Activated CD4-positive, alpha-beta T cell treated with anti-CD3 and anti-CD28 coated beads, Interleukin-2, amount 50 U/mL, for 1 hour (primary cell): ENCODE measurements at regions not wholly inside any gene's neighbourhood (a gene's known extent, or its start where the extent isn't known, plus 50 kb on each side); places are given as distances from the start of the nearest gene placed in this dataset.
"Not testable (repeated sequence)": the region's sequence is repeated elsewhere in the genome, so short reads cannot be mapped to it uniquely, and the experiment has no call there.

Experiments used
- DNase-seq: peaks from one replicate; pipeline ENCODE4 v3.0.0-alpha.2; 2020

DNA sequence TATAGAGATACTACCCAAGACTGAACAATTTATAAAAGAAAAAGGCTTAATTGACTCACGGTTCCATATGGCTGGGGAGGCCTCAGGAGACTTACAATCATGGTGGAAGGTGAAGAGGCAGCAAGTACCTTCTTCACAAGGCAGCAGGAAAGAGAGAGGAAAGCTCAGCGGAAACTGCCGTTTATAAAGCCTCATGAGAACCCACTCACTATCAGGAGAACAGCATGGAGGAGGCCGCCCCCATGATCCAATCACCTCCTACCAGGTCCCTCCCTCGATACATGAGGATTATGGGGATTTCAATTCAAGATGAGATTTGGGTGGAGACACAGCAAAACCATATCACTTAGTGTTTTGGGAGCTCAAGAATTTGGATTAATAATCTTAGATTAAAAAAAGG lies 240.2 kb downstream of the UACA start:
- no peak for DNase-seq

DNA sequence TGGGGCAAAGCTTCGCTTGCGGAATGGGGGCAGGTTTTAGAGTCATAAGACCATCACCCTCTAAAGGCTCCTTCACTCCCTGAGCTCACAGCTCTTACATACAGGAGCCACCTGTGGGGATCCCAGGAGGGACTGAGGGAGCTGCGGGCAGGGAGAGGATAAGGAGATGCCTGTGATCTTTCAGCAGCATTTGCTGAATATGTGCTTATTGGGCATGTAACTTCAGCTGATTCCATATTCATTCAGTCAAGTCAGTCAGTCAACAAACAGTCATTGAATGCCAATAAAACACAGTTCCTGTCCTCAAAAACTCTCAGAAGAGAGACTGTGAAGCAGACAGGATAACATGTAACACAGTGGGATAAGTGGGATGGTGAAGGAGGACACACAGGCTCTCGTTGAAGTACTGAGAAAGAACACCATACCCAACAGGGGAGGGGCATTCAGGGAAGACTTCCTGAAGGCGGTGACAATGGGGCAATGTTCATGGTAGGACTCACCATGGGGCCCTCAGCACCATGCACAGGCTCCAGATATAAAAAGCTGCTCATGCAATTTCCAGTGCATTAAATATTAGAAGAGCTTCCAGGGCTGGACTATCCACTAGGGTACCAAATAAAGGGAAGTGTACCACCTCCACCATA lies 240.9 kb downstream of the UACA start:
- DNase-seq = no peak

DNA sequence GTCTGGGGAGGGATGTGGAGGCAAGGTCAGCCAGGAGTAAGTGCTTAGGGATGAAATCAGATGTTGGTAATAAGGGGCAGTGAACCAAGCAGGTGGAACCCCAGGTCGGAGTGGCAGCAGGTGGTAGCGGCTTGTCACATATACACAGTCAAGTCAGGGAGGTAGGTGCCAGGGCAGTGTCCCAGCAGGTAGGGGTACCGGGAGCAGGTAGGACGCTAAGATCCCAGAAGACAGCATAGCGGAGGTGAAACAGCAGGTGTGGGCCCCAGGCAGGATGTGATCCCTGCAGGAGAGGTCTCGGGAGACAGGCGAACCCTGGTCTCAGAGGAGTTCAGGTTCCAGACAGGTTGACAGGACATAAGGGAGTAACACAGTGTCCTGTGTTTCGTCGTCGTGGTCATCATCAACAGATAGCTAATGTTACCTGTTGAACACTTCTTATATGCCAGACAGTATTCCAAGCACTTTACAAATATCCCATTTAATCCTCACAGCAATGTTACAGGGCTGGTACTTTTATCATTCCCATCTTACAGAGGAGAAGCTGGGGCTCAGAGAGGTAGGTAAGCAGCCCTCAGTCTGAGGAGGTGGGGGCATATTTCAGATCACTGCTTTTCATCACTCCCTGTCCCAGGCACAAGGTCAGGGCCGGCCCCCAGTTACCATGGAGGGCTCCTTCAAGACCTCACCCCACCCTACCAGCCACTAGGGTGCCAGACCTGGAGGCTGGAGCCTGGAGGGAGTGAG lies 241.6 kb downstream of the UACA start:
- DNase-seq = no peak

DNA sequence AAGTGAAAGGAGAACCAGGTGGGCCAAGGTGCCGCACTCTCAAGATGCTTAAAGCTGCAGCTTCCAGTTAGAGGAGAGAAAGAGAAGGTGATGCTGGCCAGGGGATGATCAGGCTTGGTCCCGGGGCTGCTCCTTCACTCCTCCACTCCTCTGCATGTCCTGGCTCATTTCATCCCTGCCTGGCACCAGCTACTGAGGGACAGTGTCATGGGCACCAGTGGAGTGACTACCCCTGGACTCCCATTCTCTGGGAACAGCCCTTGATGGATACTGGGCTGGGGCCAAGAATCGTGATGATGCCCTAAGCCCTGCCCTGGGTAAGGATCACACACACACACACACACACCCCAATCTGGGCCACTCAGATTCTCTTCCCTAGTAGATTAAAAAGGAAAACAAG lies 243.7 kb downstream of the UACA start:
- DNase-seq = no peak

DNA sequence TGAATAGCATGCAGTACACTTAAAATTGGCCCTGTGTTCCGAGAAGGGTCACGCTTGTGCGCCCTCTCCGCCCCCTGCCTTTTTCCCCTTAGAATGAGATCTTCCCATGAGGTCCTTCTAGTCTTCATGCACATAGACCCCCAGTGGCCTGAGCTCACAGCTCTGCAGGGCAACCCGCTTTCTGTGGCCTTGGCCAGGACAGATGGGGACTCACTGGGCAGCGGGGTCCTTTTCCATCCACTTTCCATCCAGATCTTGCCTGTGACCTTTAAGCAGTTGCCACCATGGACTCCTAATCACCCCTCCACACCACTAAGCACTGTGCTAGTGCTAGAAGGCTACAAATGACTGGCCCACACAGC lies 244.4 kb downstream of the UACA start:
- no peak for DNase-seq

DNA sequence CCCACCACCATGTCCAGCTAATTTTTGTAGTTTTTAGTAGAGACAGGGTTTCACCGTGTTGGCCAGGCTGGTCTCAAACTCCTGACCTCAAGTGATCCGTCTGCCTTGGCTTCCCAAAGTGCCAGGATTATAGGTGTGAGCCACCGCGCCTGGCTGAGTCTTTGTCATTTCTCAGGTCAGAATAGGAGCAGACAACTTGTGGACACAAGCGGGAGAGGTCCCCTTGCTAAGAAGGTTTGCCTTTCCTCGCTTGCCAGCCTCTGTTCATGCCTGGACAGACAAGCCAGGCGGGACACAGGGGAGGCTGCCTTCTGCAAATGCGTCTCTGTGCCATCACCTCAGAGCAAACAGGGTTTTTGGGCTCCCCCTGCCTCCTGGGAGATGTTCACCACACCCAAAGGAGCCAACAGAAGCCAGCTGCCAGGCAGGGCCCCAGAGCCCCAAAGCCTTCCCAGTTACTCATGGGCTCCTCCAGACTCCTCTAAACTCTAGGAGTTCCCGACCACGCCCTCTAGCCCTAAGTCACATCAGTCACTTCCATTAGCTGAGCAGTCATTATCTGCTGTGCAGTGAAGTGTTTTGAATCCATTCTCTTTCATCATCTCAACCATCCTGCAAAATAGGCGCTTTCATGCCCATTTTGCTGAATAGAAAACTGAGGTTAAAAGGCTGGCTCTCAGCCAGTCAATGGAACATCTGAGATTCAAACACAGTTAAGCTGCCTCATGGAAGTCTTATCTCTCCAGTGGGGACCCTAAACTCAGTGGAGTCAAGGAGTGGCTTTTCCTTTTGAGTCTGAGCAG lies 245.0 kb downstream of the UACA start:
- no peak for DNase-seq

DNA sequence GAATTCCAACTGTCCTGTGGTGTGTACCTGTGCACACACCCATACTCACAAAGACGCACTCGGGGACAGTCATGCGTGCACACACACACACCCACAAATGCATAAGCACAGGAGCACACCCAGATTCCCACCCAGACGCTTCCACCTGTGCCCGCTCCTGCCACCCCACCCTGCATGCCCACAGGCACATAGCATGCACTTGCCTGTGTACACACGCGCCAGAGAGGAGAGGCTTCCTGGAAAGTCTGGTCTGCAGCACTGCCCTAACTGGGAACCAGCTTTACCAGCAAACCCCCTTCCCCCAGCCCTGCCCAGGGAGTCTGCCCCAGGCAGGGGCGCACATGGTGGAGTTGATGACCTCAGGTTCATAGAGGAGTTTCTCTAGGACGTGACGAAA lies 246.2 kb downstream of the UACA start:
- DNase-seq = no peak

DNA sequence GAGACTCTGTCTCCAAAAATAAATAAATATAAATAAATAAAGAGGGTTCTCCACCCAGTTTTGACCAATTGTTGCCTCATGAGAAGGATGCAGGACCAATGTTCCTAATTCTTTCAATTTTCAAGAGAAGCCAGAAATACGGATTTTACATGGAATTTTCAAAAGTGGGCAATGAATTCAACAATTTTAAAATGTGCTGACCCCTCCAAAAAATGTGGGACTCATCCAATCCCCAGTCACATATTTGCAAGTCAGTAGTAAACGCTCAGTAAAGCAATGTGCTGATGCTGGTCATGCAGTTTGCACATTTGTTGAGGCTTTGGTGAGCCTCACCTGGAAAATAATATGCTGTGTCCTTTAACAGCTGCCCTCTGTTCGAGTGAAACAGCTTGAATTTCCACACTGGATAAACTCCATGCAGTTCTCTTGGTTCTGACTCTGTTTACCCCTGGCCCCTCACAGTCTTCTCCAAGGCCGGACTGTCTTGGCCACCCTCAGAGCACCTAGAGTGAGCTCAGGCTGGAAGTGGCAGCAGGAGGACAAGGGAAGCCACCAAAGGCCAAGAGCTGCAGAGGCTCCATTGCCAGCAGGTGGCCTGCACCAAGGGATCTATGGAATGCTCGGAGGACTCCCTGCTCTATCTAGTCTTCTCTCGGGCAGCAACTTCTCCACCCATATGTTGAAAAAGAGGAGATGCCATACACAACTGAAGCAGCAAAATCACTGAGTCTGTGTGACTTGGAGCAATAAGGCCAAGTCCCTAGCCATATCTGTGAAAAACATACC lies 246.8 kb downstream of the UACA start:
- DNase-seq = no peak

DNA sequence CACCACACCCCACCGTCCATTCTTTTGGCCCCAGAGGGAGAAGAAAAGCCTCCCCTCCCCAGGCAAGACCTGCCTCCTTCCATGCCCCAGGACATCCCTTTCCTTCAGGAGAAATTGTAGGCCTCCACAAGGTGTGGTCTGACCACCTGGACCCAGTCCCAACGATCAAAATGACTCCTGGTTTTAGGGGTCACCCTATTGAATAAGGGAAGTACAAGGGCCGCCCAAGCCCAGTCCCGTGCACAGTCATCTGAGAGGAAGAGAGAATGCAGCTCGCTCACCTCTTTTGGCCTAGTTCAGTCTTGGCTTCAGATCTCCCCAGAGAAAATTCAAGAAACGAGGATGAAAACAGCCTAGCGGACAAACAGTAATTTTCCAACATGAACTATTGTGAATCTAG lies 249.1 kb downstream of the UACA start:
- no peak for DNase-seq

DNA sequence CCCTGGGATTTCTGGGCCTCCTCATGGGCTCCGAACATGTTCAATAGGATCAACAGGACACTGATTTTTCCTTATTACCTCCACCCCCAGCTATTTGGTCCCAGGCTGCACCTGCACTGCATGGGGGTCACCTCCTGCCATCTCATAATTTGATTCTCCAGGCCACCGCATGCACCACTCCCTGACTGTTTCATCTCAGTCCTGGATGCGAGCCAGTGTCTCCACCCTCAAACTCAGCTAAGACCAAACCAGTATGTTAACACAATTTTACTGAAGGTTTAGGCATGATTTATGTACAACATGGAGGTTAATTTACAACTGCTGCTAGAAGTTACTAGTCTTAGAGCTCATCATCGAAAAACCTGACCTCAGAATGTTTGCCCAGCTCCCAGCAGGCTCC lies 249.5 kb downstream of the UACA start:
- DNase-seq = no peak

DNA sequence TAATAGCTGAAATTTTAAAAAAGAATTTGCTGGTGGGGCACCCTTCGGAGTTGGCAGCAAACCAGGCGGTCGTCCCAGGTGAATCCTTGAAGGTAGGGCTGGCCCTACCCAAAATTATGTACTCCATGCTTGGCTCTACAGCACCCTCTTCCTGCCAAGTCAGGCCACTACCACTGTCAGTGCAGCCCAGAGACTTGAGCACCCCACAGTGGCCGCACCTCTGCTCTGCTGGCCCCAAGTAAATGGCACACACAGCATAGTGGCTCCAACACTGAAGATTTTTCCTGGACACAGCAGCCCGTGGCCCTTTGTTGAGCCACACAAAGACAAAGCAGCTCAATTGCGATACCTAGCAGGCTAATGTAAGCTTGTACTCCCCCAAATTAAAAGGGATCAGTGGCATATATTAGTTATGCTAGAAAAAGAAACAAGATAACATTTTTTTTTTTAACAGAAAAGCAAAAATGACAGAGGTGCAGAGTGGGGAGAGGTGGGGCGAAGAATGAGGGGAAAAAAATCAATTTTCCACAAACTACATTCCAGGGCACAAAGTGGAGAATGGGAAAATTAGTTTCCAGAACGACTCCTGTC lies 250.5 kb downstream of the UACA start:
- DNase-seq = peak; percentile 57

DNA sequence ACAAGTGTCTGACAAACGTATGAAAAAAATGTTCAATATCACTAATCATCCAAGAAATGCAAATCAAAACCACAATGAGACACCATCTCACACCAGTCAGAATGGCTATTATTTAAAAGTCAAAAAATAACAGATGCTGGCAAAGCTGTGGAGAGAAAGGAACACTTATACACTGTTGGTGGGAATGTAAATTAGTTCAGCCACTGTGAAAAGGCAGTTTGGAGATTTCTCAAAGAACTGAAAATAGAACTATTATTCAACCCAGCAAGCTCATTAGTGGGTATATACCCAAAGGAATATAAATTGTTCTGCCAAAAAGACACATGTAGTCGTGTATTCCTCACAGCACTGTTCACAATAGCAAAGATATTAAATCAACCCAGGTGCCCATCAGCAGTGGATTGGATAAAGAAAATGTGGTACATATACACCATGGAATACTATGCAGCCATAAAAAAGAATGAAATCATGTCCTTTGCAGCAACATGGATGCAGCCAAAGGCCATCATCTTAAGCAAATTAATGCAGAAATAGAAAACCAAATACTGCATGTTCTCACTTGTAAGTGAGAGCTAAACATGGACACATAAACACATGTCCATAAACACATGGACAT lies 251.3 kb downstream of the UACA start:
- DNase-seq = not testable (repeated sequence)

DNA sequence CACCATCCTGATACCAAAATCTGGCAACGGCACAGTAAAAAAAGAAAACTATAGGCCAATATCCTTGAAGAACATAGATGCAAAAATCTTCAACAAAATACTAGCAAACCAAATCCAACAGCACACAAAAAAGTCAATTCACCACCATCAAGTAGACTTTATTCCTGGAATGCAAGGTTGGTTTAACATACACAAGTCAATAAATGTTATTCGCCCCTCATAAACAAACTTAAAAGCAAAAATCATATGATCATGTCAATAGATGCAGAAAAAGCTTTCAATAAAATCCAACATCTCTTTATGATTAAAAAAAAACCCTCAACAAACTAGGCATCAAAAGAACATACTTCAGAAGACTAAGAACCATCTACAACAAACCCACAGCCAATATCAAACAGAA lies 252.9 kb downstream of the UACA start:
- DNase-seq = no peak

DNA sequence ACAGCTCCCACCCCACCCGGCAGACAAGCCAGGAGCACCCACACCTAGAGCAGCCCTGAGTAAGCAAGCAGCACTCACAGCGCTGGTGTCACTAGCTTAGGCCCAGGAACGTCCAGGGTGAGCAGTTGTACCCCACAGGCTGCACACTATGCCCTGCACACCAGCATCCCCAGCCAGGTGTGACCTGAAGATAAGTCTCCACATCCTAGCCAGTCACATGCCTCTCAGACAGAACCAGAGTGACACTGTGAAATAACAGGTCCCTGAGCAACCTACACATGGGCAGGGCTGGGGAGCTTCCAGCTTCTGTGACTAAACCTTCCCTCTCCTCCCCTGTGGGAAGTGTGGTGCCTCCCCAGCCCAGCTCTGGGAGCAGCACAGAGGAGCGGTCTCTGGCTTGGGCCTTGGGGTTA lies 253.6 kb downstream of the UACA start:
- no peak for DNase-seq

DNA sequence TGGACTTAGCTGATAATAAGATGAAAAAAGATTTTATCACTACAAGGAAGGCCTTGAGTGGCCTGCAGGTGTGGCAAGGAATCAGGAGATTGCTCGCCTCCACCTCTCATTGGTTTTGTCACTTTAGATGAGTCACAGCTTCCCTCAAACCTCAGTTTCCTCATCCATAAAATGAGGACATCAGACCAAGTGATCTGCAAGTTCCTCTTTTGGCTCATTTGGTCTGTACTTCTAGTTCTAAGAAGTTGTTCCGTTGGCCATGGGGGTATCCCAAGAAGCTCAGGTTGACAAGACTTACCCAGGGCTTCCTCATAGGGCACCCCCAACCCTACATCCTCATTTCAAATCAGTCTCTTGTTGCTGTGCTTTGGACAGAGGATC lies 254.1 kb downstream of the UACA start:
- no peak for DNase-seq

DNA sequence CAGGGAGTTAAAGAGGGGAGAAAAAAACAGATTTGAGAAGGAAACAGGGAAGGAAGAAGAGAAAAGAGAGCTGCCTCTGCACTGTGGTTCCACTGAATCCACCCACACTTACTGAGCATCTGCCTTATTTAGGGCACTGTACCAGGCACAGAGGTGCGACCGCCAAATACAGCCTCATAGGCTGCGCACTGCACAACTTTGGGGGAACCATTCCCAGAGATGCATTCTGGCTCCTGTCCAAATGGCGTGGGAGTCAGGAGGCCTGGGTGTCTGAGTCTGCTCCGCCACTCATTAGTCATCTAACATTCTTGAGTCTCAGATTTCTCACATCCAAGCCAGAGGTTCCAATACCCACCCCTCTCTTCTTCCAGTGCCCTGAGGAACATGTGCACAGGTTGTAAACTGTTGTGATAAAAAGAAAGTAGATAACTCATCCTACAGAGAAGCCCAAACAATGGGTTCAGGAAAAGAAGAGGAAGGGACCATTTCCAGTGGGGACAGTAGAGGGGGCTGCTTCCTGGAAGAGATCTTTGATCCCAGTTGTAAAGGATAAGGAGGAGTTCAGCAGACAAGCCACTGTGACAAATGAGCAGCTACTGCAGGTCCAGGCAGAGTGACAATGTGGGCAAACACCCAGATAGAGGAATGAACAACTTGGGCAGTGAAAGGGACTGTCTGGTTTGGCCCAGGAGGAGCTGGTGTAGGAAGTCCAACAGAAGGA lies 254.6 kb downstream of the UACA start:
- DNase-seq = no peak

DNA sequence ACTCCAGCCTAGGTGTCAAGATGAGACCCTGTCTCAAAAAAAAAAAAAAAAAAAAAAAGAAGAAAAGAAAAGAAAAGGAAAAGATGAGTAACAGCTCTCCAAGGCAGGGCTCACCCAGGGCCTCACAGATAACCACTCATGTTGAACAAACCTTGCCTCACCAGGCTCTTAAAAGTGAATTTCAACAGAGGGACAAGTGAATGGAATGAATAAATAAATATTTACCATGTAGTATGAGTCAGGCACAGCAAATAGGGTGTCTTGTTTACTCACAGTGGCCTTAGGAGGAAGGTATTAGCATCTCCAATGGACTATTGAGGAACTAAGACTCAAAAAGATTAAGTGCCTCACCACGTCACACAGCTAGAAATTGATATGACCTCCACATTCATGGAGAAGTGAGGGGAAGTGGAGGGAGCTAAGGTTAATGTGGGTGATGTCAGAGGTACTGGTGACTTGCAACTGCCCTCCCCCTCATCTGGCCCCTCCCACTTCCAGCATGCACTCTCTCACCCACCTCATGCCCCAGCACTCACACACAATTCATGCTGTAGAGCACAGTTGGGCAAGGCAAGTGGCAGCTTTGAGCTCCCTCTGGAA lies 255.5 kb downstream of the UACA start:
- DNase-seq = no peak

DNA sequence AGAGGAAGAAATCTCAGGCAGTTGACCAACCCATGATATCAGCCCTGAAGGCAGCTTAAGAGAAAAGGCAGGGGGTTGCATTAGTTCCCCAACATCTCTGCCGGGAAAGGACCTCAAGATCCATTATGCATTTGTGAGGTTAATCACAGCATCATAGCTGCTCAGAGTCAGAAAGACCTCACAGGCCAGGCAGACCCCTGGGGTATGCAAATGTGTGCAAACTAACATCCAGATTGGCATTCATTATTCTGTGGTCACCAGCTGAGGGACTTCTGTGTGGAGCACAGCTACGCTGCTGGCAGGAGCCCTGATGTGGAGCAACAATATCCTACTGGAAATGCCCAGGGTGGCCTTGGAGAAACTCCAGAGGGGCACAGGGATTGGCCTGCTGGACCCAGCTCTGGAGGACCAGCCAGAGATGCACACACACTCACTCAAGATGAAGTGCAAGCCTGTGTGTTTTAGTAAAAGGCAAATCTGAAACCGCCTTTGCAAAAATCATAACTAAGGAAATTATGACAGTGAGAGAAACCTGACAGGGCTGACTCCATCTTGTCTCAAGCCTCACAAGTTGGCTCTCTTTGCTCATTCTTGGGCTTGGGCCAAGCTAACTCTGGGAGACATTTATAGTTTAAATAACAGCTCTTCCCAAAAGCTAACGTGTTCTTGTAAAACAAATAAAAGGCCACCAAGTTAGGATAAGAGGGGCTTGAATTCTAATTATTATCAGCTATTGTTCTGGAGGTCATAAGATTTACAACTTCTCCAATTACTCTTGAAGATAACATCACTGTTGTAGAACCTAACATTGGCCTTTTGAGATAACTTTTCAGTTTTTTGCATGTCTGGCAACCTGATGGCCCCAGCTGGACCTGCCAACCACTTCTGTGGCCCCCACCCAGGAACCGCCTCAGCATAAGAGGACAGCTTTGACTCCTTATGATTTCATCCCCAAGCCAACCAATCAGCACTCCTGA lies 257.1 kb downstream of the UACA start:
- DNase-seq = no peak

DNA sequence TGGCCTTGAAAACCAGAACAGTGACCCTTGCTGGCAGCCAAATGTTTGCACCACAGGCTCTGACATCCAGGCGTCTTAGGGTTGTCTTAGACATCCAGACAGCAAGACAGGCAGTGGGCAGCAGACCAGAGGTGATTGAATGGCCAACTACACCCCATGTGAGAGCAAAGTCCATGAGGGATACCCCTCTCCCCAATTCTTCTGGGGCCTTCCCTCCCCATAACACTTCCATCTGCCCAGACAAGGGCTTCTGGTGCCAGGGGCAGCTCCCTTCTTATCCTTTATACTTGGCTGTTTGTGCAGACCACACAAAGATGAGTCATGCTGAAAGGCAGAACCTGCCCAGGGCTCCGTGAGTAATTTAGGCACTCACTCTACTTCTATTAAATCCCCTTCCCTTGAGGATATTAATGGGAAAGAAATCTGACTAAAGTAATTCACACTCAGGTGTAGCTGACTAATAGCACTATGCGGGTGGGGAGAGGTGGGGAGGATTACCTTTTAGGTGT lies 257.9 kb downstream of the UACA start:
- DNase-seq = no peak

DNA sequence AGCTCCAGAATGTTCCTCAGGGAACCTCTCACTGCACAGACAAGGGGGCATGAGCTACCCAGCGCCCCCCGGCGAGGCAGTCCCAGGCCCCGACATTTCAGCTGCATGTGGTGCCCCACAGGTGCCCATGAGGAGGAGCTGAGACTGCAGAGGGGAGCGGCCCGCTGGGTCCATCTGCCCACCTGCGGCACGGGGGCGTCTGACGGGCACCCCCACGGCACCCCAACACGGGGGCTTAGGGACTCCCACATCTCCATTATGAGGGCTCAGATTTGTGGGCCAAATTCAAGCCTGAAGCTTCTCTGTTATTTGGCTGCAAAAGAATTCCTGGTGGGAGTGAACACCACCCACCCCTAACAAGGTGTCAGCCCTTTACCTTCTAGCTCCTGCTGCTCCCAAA lies 258.4 kb downstream of the UACA start:
- no peak for DNase-seq
